ENCODE measurements at regions not wholly inside any gene's neighbourhood (a gene's known extent, or its start where the extent isn't known, plus 50 kb on each side); places are given as distances from the start of the nearest gene placed in this dataset.

DNA sequence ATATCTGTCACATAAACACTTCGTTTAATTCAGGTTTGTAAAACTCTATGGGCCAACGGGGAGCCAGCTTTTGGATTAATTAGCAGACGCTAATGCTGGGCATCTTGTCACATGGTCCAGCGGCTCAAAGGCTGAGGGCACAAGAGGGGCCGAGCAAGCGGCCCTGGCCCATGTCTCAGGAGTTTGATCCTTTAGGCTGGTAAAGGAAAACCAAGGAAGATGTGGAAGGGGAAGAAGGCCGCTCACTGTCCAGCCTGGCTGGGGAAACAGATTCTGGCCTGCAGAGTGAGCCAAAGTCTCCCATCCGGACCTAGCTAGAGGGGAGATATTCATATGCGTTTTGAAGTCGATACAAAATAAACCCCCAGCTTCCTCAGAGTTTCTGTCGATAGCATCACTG lies 248.6 kb upstream of the SIX2 start:
- 57% methylated on average over 5 of the region's 11 CpGs for WGBS (ENCODE audit: insufficient coverage)
- H3K36me3 ChIP-seq (ENCODE audit: control insufficient read depth, insufficient read depth, low read length): no peaks in the 10 kb centered on the region
- peaks cover 33% of the 10 kb centered on the region for H3K4me1 ChIP-seq (ENCODE audit: control insufficient read depth, insufficient read depth, low read length)
- H3K9me3 ChIP-seq (ENCODE audit: control insufficient read depth, insufficient read depth, low read length): no peaks in the 10 kb centered on the region
- H3K27ac ChIP-seq (ENCODE audit: low read depth, low read length): no peak overlapping the region
- H3K4me3 ChIP-seq (ENCODE audit: low read depth, low read length): no peak overlapping the region
- peaks cover 10% of the 10 kb centered on the region for H3K27me3 ChIP-seq (ENCODE audit: control insufficient read depth, insufficient read depth, low read length)
- DNase-seq (ENCODE audit: low read depth in 4 of 6, low spot score in 6 of 6): no peak

DNA sequence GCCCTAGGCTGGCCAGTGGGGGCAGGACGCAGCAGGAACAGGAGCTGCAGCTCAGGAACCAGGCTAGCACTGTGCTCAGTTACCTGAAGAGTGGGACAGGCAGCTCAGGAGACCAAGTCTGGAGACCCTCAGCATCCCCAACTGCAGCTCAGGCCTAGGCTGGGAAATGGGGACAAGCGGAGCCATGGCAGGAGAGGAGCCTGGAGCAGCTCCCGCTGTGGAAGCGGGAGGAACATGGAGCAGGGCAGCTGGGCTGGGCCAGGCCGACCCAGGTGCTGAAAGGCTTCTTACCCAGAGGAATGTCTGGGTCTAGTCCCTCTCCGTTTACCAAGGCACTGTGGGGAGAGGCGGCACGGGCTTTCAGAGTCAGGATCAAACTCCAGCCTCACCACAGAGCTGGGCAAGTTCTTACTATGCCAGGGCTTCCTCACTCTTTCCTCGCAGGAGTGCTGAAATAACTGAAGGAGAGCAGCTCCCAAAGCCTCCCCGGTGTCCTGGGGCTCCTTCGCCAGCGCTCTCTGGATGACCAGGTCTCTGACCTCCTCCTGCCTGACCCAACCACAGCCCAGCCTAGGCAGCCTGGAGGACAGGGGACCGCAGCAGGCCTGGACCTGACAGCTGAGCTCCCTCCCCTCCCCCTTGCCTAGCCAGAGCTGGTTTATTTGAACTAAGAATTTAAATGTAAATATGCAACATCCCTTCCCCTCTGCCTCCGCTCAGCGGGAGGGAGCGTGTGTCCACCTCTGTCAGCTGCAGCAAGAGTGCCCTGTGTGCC lies 247.8 kb upstream of the SIX2 start:
- Histone ChIP-seq H3K27me3 (ENCODE audit: control insufficient read depth, insufficient read depth, low read length) (peaks cover 10% of the 10 kb centered on the region), H3K4me3 (ENCODE audit: low read depth, low read length) (no peak overlapping the region), H3K36me3 (ENCODE audit: control insufficient read depth, insufficient read depth, low read length) (no peaks in the 10 kb centered on the region), H3K27ac (ENCODE audit: low read depth, low read length) (no peak overlapping the region), H3K9me3 (ENCODE audit: control insufficient read depth, insufficient read depth, low read length) (no peaks in the 10 kb centered on the region), H3K4me1 (ENCODE audit: control insufficient read depth, insufficient read depth, low read length) (peaks cover 33% of the 10 kb centered on the region)
- WGBS (ENCODE audit: insufficient coverage): 76% methylated on average over 12 of the region's 16 CpGs
- DNase-seq (ENCODE audit: low read depth in 4 of 6, low spot score in 6 of 6): no peak

GRCh38 chr2:45256173-45256866 lies 247.1 kb upstream of the SIX2 start:
- WGBS (ENCODE audit: insufficient coverage): 71% methylated on average over 5 of the region's 7 CpGs
- no peak for DNase-seq (ENCODE audit: low read depth in 4 of 6, low spot score in 6 of 6)
- H3K9me3 ChIP-seq (ENCODE audit: control insufficient read depth, insufficient read depth, low read length): no peaks in the 10 kb centered on the region
- H3K36me3 ChIP-seq (ENCODE audit: control insufficient read depth, insufficient read depth, low read length): no peaks in the 10 kb centered on the region
- H3K4me3 ChIP-seq (ENCODE audit: low read depth, low read length): no peak overlapping the region
- H3K4me1 ChIP-seq (ENCODE audit: control insufficient read depth, insufficient read depth, low read length): peaks cover 33% of the 10 kb centered on the region
- peaks cover 6% of the 10 kb centered on the region for H3K27me3 ChIP-seq (ENCODE audit: control insufficient read depth, insufficient read depth, low read length)
- no peak overlapping the region for H3K27ac ChIP-seq (ENCODE audit: low read depth, low read length)

GRCh38 chr2:45255563-45255962 lies 246.3 kb upstream of the SIX2 start:
- H3K27ac ChIP-seq (ENCODE audit: low read depth, low read length): no peak overlapping the region
- H3K36me3 ChIP-seq (ENCODE audit: control insufficient read depth, insufficient read depth, low read length): no peaks in the 10 kb centered on the region
- DNase-seq (ENCODE audit: low read depth in 4 of 6, low spot score in 6 of 6): no peak
- peaks cover 3% of the 10 kb centered on the region for H3K27me3 ChIP-seq (ENCODE audit: control insufficient read depth, insufficient read depth, low read length)
- H3K4me3 ChIP-seq (ENCODE audit: low read depth, low read length): no peak overlapping the region
- peaks cover 33% of the 10 kb centered on the region for H3K4me1 ChIP-seq (ENCODE audit: control insufficient read depth, insufficient read depth, low read length)
- no peaks in the 10 kb centered on the region for H3K9me3 ChIP-seq (ENCODE audit: control insufficient read depth, insufficient read depth, low read length)
- WGBS (ENCODE audit: insufficient coverage): 89% methylated on average over 3 of the region's 3 CpGs

DNA sequence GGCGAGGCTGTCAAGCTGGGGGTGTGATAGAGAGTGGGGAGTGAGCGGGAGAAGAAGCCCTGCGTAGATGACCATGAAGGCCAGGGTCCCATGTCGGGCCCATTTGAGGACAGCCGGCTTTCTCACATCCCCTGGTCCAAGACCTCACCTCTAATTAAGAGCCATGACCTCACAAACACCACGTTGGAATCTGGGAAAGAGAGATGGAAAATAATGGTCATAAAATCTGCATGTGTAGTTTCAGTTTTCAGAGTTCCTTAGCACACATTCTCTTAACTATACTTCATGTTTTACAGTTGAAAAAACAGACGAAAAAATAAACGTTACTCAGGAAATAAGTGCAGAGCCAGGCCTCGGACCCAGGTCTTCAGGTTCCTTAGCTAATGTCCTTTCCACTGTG lies 244.8 kb upstream of the SIX2 start:
- Histone ChIP-seq H3K4me3 (ENCODE audit: low read depth, low read length) (no peak overlapping the region), H3K36me3 (ENCODE audit: control insufficient read depth, insufficient read depth, low read length) (no peaks in the 10 kb centered on the region), H3K27ac (ENCODE audit: low read depth, low read length) (no peak overlapping the region), H3K4me1 (ENCODE audit: control insufficient read depth, insufficient read depth, low read length) (peaks cover 23% of the 10 kb centered on the region), H3K9me3 (ENCODE audit: control insufficient read depth, insufficient read depth, low read length) (no peaks in the 10 kb centered on the region), H3K27me3 (ENCODE audit: control insufficient read depth, insufficient read depth, low read length) (no peaks in the 10 kb centered on the region)
- 95% methylated on average over 6 of the region's 9 CpGs for WGBS (ENCODE audit: insufficient coverage)
- no peak for DNase-seq (ENCODE audit: low read depth in 4 of 6, low spot score in 6 of 6)

DNA sequence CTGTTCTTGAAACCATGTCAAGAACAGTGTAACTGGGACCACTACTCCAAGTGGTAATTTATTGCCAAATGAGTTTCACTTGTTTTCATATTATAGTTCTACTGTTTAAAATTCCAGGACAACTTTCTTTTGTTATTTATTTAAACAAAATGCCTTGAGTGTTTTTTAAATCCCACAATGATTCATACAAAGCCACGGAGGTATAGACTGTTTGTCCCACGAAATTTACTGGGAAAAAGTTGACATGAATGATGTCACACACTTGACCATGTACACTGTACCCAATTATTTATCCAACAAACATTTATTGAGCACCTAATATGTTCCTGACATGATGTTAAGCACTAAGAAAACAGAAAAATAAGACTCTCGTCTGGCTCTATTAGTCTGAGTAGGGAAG lies 243.9 kb upstream of the SIX2 start:
- no peak for DNase-seq (ENCODE audit: low read depth in 4 of 6, low spot score in 6 of 6)
- no peak overlapping the region for H3K27ac ChIP-seq (ENCODE audit: low read depth, low read length)
- no peak overlapping the region for H3K4me3 ChIP-seq (ENCODE audit: low read depth, low read length)
- no peaks in the 10 kb centered on the region for H3K27me3 ChIP-seq (ENCODE audit: control insufficient read depth, insufficient read depth, low read length)
- 73% methylated on average over 2 of the region's 3 CpGs for WGBS (ENCODE audit: insufficient coverage)
- peaks cover 17% of the 10 kb centered on the region for H3K4me1 ChIP-seq (ENCODE audit: control insufficient read depth, insufficient read depth, low read length)
- no peaks in the 10 kb centered on the region for H3K36me3 ChIP-seq (ENCODE audit: control insufficient read depth, insufficient read depth, low read length)
- no peaks in the 10 kb centered on the region for H3K9me3 ChIP-seq (ENCODE audit: control insufficient read depth, insufficient read depth, low read length)

DNA sequence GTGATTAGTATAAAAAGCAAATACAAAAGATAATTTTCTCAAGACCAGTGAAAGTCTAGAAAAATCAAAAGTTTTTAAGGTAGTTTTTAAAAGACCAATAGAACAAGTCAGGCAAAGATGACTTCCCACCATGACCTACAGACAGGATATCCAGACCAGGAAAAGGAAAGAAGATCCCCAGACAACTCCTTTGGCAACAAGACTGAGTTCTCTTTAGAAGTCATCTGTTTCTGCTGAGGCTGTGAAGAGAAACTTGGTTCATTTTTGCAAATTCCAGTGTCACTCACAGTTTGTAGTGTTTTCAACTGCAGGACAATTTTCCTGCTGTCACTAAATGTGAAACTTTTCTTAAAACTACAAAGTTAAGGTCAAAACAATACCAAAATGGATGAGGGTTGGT lies 240.9 kb upstream of the SIX2 start:
- Histone ChIP-seq H3K36me3 (ENCODE audit: control insufficient read depth, insufficient read depth, low read length) (no peaks in the 10 kb centered on the region), H3K9me3 (ENCODE audit: control insufficient read depth, insufficient read depth, low read length) (no peaks in the 10 kb centered on the region), H3K27me3 (ENCODE audit: control insufficient read depth, insufficient read depth, low read length) (no peaks in the 10 kb centered on the region), H3K4me1 (ENCODE audit: control insufficient read depth, insufficient read depth, low read length) (no peaks in the 10 kb centered on the region), H3K27ac (ENCODE audit: low read depth, low read length) (no peak overlapping the region), H3K4me3 (ENCODE audit: low read depth, low read length) (no peak overlapping the region)
- DNase-seq (ENCODE audit: low read depth in 4 of 6, low spot score in 6 of 6): no peak

- no peak overlapping the region for H3K4me3 ChIP-seq (ENCODE audit: low read depth, low read length)
- no CpG with 5 or more reads among the region's 4 CpGs for WGBS (ENCODE audit: insufficient coverage)
Measured at GRCh38 chr2:45248214-45248613, 239.0 kb upstream of the SIX2 start.

DNA sequence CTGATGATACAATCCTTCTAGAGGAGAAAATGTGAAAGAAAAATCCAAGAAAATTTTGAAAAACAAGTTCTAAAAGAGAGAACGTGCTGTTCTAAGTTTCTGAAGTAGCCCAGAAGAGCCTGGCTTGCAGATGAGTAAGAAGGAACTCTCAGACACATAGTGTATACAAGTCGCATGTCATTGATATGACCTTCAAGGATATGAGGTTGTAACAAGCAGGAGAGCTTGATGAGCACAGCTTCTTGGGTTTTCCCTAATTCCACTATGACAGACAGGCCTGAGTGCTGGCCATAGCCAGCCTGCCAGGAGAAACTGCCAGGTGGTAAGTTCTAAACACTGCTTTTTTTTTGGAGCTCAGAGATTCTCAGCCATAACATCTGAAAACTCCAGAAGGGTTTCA lies 235.7 kb upstream of the SIX2 start:
- no peaks in the 10 kb centered on the region for H3K36me3 ChIP-seq (ENCODE audit: control insufficient read depth, insufficient read depth, low read length)
- no peak overlapping the region for H3K27ac ChIP-seq (ENCODE audit: low read depth, low read length)
- no peaks in the 10 kb centered on the region for H3K9me3 ChIP-seq (ENCODE audit: control insufficient read depth, insufficient read depth, low read length)
- no peaks in the 10 kb centered on the region for H3K27me3 ChIP-seq (ENCODE audit: control insufficient read depth, insufficient read depth, low read length)
- 100% methylated on average over 2 of the region's 2 CpGs for WGBS (ENCODE audit: insufficient coverage)
- H3K4me1 ChIP-seq (ENCODE audit: control insufficient read depth, insufficient read depth, low read length): no peaks in the 10 kb centered on the region
- no peak for DNase-seq (ENCODE audit: low read depth in 4 of 6, low spot score in 6 of 6)
- no peak overlapping the region for H3K4me3 ChIP-seq (ENCODE audit: low read depth, low read length)

More at GRCh38 chr2:45248214-45248613, 239.0 kb upstream of the SIX2 start:
- Histone ChIP-seq H3K9me3 (ENCODE audit: control insufficient read depth, insufficient read depth, low read length) (no peaks in the 10 kb centered on the region), H3K36me3 (ENCODE audit: control insufficient read depth, insufficient read depth, low read length) (no peaks in the 10 kb centered on the region), H3K27me3 (ENCODE audit: control insufficient read depth, insufficient read depth, low read length) (no peaks in the 10 kb centered on the region), H3K4me1 (ENCODE audit: control insufficient read depth, insufficient read depth, low read length) (no peaks in the 10 kb centered on the region), H3K27ac (ENCODE audit: low read depth, low read length) (no peak overlapping the region)
- DNase-seq (ENCODE audit: low read depth in 4 of 6, low spot score in 6 of 6): no peak

- Histone ChIP-seq H3K4me3 (ENCODE audit: low read depth, low read length) (no peak overlapping the region), H3K27ac (ENCODE audit: low read depth, low read length) (no peak overlapping the region), H3K36me3 (ENCODE audit: control insufficient read depth, insufficient read depth, low read length) (no peaks in the 10 kb centered on the region), H3K27me3 (ENCODE audit: control insufficient read depth, insufficient read depth, low read length) (no peaks in the 10 kb centered on the region), H3K9me3 (ENCODE audit: control insufficient read depth, insufficient read depth, low read length) (no peaks in the 10 kb centered on the region), H3K4me1 (ENCODE audit: control insufficient read depth, insufficient read depth, low read length) (peaks cover 4% of the 10 kb centered on the region)
- 49% methylated on average over 5 of the region's 6 CpGs for WGBS (ENCODE audit: insufficient coverage)
- DNase-seq (ENCODE audit: low read depth in 4 of 6, low spot score in 6 of 6): no peak
Measured at GRCh38 chr2:45242161-45242741, 233.0 kb upstream of the SIX2 start.
